GM12873 (cell line): ENCODE measurements at regions not wholly inside any gene's neighbourhood (a gene's known extent, or its start where the extent isn't known, plus 50 kb on each side); places are given as distances from the start of the nearest gene placed in this dataset.

Source experiments
- CTCF ChIP-seq: IDR thresholded peaks from 2 replicates; pipeline ENCODE4 v1.5.1; 2012; ENCODE audit warnings: low read depth, mild to moderate bottlenecking, moderate library complexity, low read length, control low read depth; ENCODE audit not compliant: insufficient read depth; ENCODE audit errors: missing control alignments

DNA sequence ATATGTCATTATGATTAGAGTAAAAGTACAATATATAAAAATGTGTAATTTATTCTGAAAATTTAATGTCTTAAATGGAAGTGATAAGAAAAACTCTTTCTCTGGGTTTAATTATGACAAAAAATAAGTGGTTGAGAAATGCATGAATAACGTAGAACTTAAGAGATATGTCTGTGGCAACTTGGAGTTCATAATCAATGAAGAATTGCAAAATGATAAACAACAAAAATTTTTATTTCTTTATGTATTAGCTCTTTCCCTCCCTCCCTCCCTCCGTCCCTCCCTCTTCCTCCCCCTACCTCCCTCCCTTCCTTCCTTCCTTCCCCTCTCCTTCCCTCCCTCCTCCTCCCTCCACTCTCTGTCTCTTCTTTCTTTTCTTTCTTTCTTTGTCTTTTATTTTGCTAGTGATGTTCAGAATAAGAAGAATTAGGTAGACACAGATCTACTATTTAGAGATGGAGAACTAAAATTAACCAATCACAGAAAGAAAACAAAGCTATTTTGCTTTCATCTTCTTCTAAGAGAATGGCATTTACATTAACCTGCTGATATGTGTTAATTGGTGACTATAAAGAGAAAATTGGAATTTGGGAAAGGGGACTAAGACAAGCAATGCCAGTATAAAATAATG lies 96.3 kb upstream of the PDC start:
- TF ChIP-seq CTCF, result no peak

- no peak for TF ChIP-seq CTCF
Observed at GRCh38 chr1:186550832-186551231, 89.9 kb upstream of the PDC start.

GRCh38 chr1:186541003-186541402 lies 80.1 kb upstream of the PDC start:
- TF ChIP-seq CTCF, result peak; percentile 5

DNA sequence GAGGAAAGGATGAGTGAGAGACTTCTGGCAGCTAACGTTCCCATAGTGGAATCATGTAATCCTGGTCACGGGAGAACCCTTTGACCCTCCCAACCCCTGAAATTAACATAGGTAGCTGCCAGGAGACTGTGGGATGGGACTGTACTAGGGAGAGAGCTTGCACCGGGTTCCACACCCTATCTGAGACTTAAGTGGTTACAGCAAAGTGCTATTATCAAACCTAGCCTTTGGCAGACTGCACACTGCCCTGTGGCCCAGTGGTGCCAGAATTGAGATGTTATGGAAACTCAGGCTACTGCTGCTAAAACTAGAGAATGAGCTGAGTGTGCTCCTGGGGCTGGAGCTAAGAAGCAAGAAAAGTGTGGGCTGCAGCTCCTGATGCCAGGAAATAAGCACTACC lies 79.6 kb upstream of the PDC start:
- TF ChIP-seq CTCF, result no peak

DNA sequence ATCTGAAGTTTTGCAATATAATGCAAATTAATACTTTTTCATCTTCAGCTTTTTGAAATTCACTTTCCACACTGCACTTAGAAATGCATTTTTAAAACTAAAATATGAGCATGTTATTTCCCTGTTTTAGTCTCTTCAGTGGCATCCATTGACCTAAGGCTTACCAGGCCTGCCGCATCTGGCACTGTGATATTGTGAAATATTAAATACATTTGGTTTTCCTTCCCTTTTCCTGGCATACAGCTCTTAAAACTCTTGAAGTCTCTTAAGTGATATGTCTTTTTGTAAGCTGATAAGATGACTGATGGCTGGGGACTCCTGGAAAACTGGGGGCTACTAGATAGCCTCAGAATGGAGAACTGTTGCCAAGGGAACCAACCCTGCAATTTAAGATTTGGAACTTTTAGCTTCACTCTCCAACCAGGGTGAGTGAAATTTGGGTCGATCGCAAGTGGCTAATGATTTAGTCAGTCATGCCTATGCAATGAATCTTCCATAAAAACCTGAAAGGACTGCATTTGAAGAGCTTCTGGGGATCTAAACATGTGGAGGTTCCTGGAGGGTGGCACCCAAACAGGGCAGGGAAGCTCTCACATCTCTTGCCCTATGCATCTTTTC lies 75.5 kb upstream of the PDC start:
- no peak for TF ChIP-seq CTCF

- TF ChIP-seq CTCF, result no peak
Observed at GRCh38 chr1:186535388-186536133, 74.6 kb upstream of the PDC start.

- TF ChIP-seq CTCF, result no peak
Observed at GRCh38 chr1:186534401-186534800, 73.5 kb upstream of the PDC start.
